SK-N-SH (cell line): ENCODE measurements at regions not wholly inside any gene's neighbourhood (a gene's known extent, or its start where the extent isn't known, plus 50 kb on each side); places are given as distances from the start of the nearest gene placed in this dataset.

Source experiments
- CTCF ChIA-PET: fragments of 300-600, 350-600 bp; formaldehyde crosslinking; extraction: SDS; loops from one replicate; lab custom pipeline; 2021; lab: Yijun Ruan, JAX
- POLR2A ChIA-PET: fragments of 350-600 bp; sonication (Branson Sonifier 250); formaldehyde crosslinking; extraction: SDS; loops from one replicate; lab custom pipeline; 2020; ENCODE audit warnings: antibody characterized with exemption, inconsistent platforms; lab: Yijun Ruan, JAX
- DNase-seq: peaks from one replicate; pipeline ENCODE4 v3.0.0; 2012
- H2AFZ ChIP-seq: fragments of 200-600 bp; sonication (generic); 2 replicates; pipeline ENCODE4 v1.8.1; 2016; ENCODE audit warnings: antibody characterized with exemption, mild to moderate bottlenecking, low read depth
- H3F3A ChIP-seq: fragments of 200-600 bp; sonication (generic); replicated peaks from 2 replicates; pipeline ENCODE3; 2016; ENCODE audit warnings: antibody characterized with exemption, mild to moderate bottlenecking; ENCODE audit not compliant: insufficient read depth
- H3K27ac ChIP-seq, 2 experiments: fragments of 200-500 bp in 1 of 2; fragments of 200-600 bp in 1 of 2; sonication (Bioruptor generic) in 1 of 2; sonication (generic), shearing (Covaris generic) in 1 of 2; 2 replicates each; pipeline versions ENCODE4 v1.5.1 to v1.6.1; 2014 to 2016; ENCODE audit warnings: low read depth in 2 of 2, inconsistent platforms in 1 of 2, low read length in 1 of 2, mild to moderate bottlenecking in 1 of 2, mixed read lengths in 1 of 2
- H3K27me3 ChIP-seq: fragments of 200-600 bp; sonication (generic), shearing (Covaris generic); 2 replicates; pipeline ENCODE4 v1.6.1; 2016; ENCODE audit warnings: mixed run types; ENCODE audit not compliant: insufficient read depth
- H3K36me3 ChIP-seq, 2 experiments: fragments of 200-500 bp in 1 of 2; fragments of 200-600 bp in 1 of 2; sonication (Bioruptor generic) in 1 of 2; sonication (generic) in 1 of 2; replicated peaks in 1 of 2; 2 replicates each; pipeline versions ENCODE3 to v1.5.1; 2014 to 2016; ENCODE audit warnings: low read length in 1 of 2, mild to moderate bottlenecking in 1 of 2; ENCODE audit not compliant: insufficient read depth in 2 of 2, control insufficient read depth in 1 of 2
- H3K4me1 ChIP-seq, 2 experiments: fragments of 200-500 bp in 1 of 2; fragments of 200-600 bp in 1 of 2; sonication (Bioruptor generic) in 1 of 2; sonication (generic), shearing (Covaris generic) in 1 of 2; 2 replicates each; pipeline versions ENCODE4 v1.5.1 to v1.6.1; 2014 to 2016; ENCODE audit warnings: low read depth in 1 of 2, low read length in 1 of 2, mixed run types in 1 of 2; ENCODE audit not compliant: insufficient read depth in 2 of 2, control insufficient read depth in 1 of 2
- H3K4me2 ChIP-seq: fragments of 200-600 bp; sonication (generic), shearing (Covaris generic); 2 replicates; pipeline ENCODE4 v1.6.1; 2017; ENCODE audit warnings: mixed run types
- H3K4me3 ChIP-seq, 2 experiments: fragments of 200-500 bp in 1 of 2; fragments of 200-600 bp in 1 of 2; sonication (Bioruptor generic) in 1 of 2; sonication (generic), shearing (Covaris generic) in 1 of 2; 2 replicates each; pipeline versions ENCODE4 v1.5.1 to v1.8.1; 2014 to 2016; ENCODE audit warnings: low read depth in 2 of 2, inconsistent platforms in 1 of 2, low read length in 1 of 2, mild to moderate bottlenecking in 1 of 2, mixed read lengths in 1 of 2, moderate library complexity in 1 of 2
- H3K79me2 ChIP-seq: fragments of 200-600 bp; sonication (generic); 2 replicates; pipeline ENCODE4 v1.8.1; 2017; ENCODE audit warnings: mild to moderate bottlenecking; ENCODE audit not compliant: insufficient read depth
- H3K9ac ChIP-seq: fragments of 200-600 bp; sonication (generic); 2 replicates; pipeline ENCODE4 v1.6.1; 2017; ENCODE audit warnings: mixed run types
- H3K9me2 ChIP-seq: fragments of 200-600 bp; sonication (generic); 2 replicates; pipeline ENCODE4 v1.6.1; 2017; ENCODE audit warnings: mixed run types
- H3K9me3 ChIP-seq: fragments of 200-600 bp; sonication (generic); 2 replicates; pipeline ENCODE4 v1.6.1; 2017; ENCODE audit warnings: mixed run types, mild to moderate bottlenecking, moderate library complexity
- H4K20me1 ChIP-seq: fragments of 200-600 bp; sonication (generic); 2 replicates; pipeline ENCODE4 v1.6.1; 2017; ENCODE audit warnings: mild to moderate bottlenecking, mixed run types; ENCODE audit not compliant: insufficient read depth
- CTCF ChIP-seq: fragments of 200-600 bp; sonication (generic); IDR thresholded peaks from 2 replicates; pipeline ENCODE4 v1.6.1; 2017; ENCODE audit warnings: antibody characterized with exemption, mild to moderate bottlenecking, moderate library complexity
- ELF1 ChIP-seq: IDR thresholded peaks from 2 replicates; pipeline ENCODE4 v1.4.0; 2012
- JUND ChIP-seq: IDR thresholded peaks from 2 replicates; pipeline ENCODE4 v1.4.0; 2012
- NFIC ChIP-seq: IDR thresholded peaks from 2 replicates; pipeline ENCODE4 v1.4.0; 2012; ENCODE audit warnings: borderline replicate concordance
- RAD21 ChIP-seq: IDR thresholded peaks from 2 replicates; pipeline ENCODE4 v1.6.1; 2012; ENCODE audit warnings: mild to moderate bottlenecking, low read length
- RXRA ChIP-seq: IDR thresholded peaks from 2 replicates; pipeline ENCODE4 v1.4.0; 2012; ENCODE audit warnings: low read depth, mild to moderate bottlenecking, borderline replicate concordance
- SIN3A ChIP-seq: IDR thresholded peaks from 2 replicates; pipeline ENCODE4 v1.6.1; 2012; ENCODE audit warnings: low read depth, mild to moderate bottlenecking, low read length, moderate library complexity, borderline replicate concordance
- USF1 ChIP-seq: IDR thresholded peaks from 2 replicates; pipeline ENCODE4 v1.4.0; 2012; ENCODE audit warnings: low read depth, borderline replicate concordance
- USF2 ChIP-seq: fragments of 150-350 bp; IDR thresholded peaks from 2 replicates; pipeline ENCODE4 v1.6.1; 2017; ENCODE audit warnings: antibody characterized with exemption, low read length, low read depth, borderline replicate concordance
- WGBS: methylation state at CpG from one replicate; pipeline ENCODE4 v1.1.6; 2017; ENCODE audit warnings: low lambda C conversion rate; 5-methylcytosine and 5-hydroxymethylcytosine counted together
- small RNA-seq, 7 experiments: library from RNA; depleted of rRNA; stranded (forward); fragments of <200 nt; gene quantifications; one replicate each; pipeline ENCODE3, GENCODE V24; 2012

- H3K36me3 ChIP-seq, result no peaks in the 10 kb centered on the region
- H4K20me1 ChIP-seq, result no peaks in the 10 kb centered on the region
- H3K4me1 ChIP-seq, result peaks cover 0 to 2% of the 10 kb centered on the region in 2 experiments; a peak in 2 of 4 replicates
- H3F3A ChIP-seq, result no peaks in the 10 kb centered on the region
- H2AFZ ChIP-seq, result no peak overlapping the region
- DNase-seq, result no peak
- H3K4me3 ChIP-seq, result no peak overlapping the region
- no peaks in the 10 kb centered on the region for H3K27me3 ChIP-seq
- H3K79me2 ChIP-seq, result no peaks in the 10 kb centered on the region
- no peak overlapping the region for H3K27ac ChIP-seq
- H3K4me2 ChIP-seq, result no peak overlapping the region
- no peaks in the 10 kb centered on the region for H3K9me3 ChIP-seq
- H3K9me2 ChIP-seq, result no peaks in the 10 kb centered on the region
- CTCF ChIA-PET, result no interaction called here
- POLR2A ChIA-PET, result no interaction called here
- no peak for TF ChIP-seq USF1
- no peak for TF ChIP-seq JUND
- TF ChIP-seq CTCF, result no peak
- no peak for TF ChIP-seq SIN3A
- no peak for TF ChIP-seq ELF1
- TF ChIP-seq USF2, result no peak
- TF ChIP-seq RXRA, result no peak
- no peak for TF ChIP-seq NFIC
- TF ChIP-seq, all 33 proteins: peak for 0
- no peak overlapping the region for H3K9ac ChIP-seq
Observed at GRCh38 chr1:237959838-237960237, 69.1 kb upstream of the ZP4 start.

GRCh38 chr1:237953238-237953637 is 62.5 kb upstream of the ZP4 start:
- POLR2A ChIA-PET, result no interaction called here

More at GRCh38 chr1:237953238-237953637, 62.5 kb upstream of the ZP4 start:
- no peaks in the 10 kb centered on the region for H4K20me1 ChIP-seq
- WGBS, result 64% methylated on average over 7 of the region's 7 CpGs
- H3K9me2 ChIP-seq, result no peaks in the 10 kb centered on the region
- no peaks in the 10 kb centered on the region for H3K9me3 ChIP-seq
- H3K9ac ChIP-seq, result no peak overlapping the region
- H3K79me2 ChIP-seq, result no peaks in the 10 kb centered on the region
- no peaks in the 10 kb centered on the region for H3F3A ChIP-seq
- H3K4me1 ChIP-seq, result no peaks in the 10 kb centered on the region
- TF ChIP-seq NFIC (no peak), CTCF (peak; percentile 16; the same call in 1 of the 2 replicates), SIN3A (no peak), RAD21 (peak; percentile 41)
- no peak overlapping the region for H3K27ac ChIP-seq
- H3K27me3 ChIP-seq, result no peaks in the 10 kb centered on the region
- no peak overlapping the region for H3K4me2 ChIP-seq
- DNase-seq, result no peak
- H3K4me3 ChIP-seq, result no peak overlapping the region
- no peak overlapping the region for H2AFZ ChIP-seq
- CTCF ChIA-PET, result interaction anchor here (1.2 to 2.1 kb wide), 2 partner anchors 10 to 24 kb away, joined by 3 to 6 read pairs; no protein-coding TSS in a partner anchor
- H3K36me3 ChIP-seq, result no peaks in the 10 kb centered on the region

Small RNA genes in the stretch of these regions (small RNA-seq; reads per million reads assigned to genes)
- gene AL356010.1 (0 reads per million in 7 experiments), gene AL590135.1 (0 reads per million in 7 experiments), gene RNU6-725P (0 reads per million in 7 experiments)
